DOHH2 (cell line): ENCODE measurements at regions not wholly inside any gene's neighbourhood (a gene's known extent, or its start where the extent isn't known, plus 50 kb on each side); places are given as distances from the start of the nearest gene placed in this dataset.

Experiments
- H3F3A ChIP-seq: fragments of 200-600 bp; sonication (generic), shearing (Covaris generic); 2 replicates; pipeline ENCODE4 v1.6.0; 2016; ENCODE audit warnings: antibody characterized with exemption, mild to moderate bottlenecking; ENCODE audit not compliant: control insufficient read depth, insufficient read depth
- H3K27ac ChIP-seq: fragments of 200-600 bp; sonication (generic); 2 replicates; pipeline ENCODE4 v1.5.1; 2014; ENCODE audit warnings: low read depth, mild to moderate bottlenecking, low read length, moderate library complexity
- H3K27me3 ChIP-seq: fragments of 200-600 bp; sonication (generic); 2 replicates; pipeline ENCODE4 v1.6.1; 2014; ENCODE audit warnings: mild to moderate bottlenecking, low read length, mixed read lengths; ENCODE audit not compliant: control insufficient read depth
- H3K36me3 ChIP-seq: fragments of 200-600 bp; sonication (generic); 2 replicates; pipeline ENCODE4 v1.6.1; 2014; ENCODE audit warnings: mild to moderate bottlenecking, low read length, moderate library complexity, mixed read lengths; ENCODE audit not compliant: control insufficient read depth
- H3K4me1 ChIP-seq: fragments of 200-600 bp; sonication (generic); 2 replicates; pipeline ENCODE4 v1.6.1; 2014; ENCODE audit warnings: mild to moderate bottlenecking, low read length, mixed read lengths; ENCODE audit not compliant: control insufficient read depth
- H3K4me2 ChIP-seq: fragments of 200-600 bp; sonication (generic); 2 replicates; pipeline ENCODE4 v1.6.0; 2014; ENCODE audit warnings: mild to moderate bottlenecking, low read length, moderate library complexity
- H3K4me3 ChIP-seq: fragments of 200-600 bp; sonication (generic); 2 replicates; pipeline ENCODE4 v1.5.1; 2014; ENCODE audit warnings: mild to moderate bottlenecking, low read length, mixed read lengths
- H3K79me2 ChIP-seq: fragments of 200-600 bp; sonication (generic); 2 replicates; pipeline ENCODE4 v1.6.1; 2014; ENCODE audit warnings: mild to moderate bottlenecking, low read length, mixed read lengths; ENCODE audit not compliant: control insufficient read depth
- H3K9me2 ChIP-seq: fragments of 200-600 bp; sonication (generic); replicated peaks from 2 replicates; pipeline ENCODE4 v1.6.1; 2014; ENCODE audit warnings: mild to moderate bottlenecking, low read length, mixed read lengths; ENCODE audit not compliant: control insufficient read depth
- H3K9me3 ChIP-seq: fragments of 200-600 bp; sonication (generic); 2 replicates; pipeline ENCODE4 v1.6.1; 2014; ENCODE audit warnings: antibody characterized with exemption, low read length, mixed read lengths; ENCODE audit not compliant: control insufficient read depth, insufficient read depth
- H4K20me1 ChIP-seq: fragments of 200-600 bp; sonication (generic); 2 replicates; pipeline ENCODE4 v1.6.0; 2014; ENCODE audit warnings: low read depth, mild to moderate bottlenecking, antibody characterized with exemption, low read length, moderate library complexity; ENCODE audit not compliant: control insufficient read depth, insufficient read depth
- EZH2phosphoT487 ChIP-seq: fragments of 200-600 bp; sonication (generic); IDR thresholded peaks from 2 replicates; pipeline ENCODE4 v1.6.1; 2017; ENCODE audit warnings: borderline replicate concordance, mild to moderate bottlenecking, antibody characterized with exemption, low read length, moderate library complexity, mixed read lengths
- TF ChIP-seq, protein P1 (sequence below): fragments of 200-600 bp; sonication (generic); IDR thresholded peaks from one replicate; pipeline ENCODE4 v1.5.1; 2014; ENCODE audit warnings: antibody characterized with exemption, mild to moderate bottlenecking, low read depth, low read length; ENCODE audit not compliant: poor library complexity, severe bottlenecking

DNA sequence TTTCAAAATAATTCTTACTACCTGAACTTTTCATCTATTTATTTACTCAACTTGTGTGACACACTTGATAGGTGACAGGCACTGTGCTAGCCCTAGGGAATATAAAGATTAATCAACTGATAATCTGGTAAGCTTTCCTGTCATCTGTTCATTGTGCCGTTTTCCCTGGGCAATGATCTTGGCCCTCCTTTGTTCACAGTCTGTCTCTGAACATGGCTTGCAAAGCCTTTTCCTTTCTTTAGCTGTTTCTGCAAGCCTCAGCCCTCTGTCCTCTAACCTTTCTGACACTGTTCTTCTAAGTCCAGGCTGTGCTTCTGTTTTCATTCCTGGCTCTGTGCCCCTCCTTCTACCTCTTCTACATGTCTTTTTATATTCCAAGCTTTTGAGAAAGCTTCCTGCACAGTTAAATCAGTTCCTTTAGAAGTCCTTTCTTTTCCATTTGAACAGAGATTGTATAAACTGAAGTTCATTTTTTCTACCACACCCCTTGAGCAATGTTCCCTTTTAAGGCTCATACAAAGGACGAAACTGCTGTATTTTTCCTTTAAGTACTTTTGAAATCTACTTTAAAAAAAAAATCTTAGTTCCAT is 803.0 kb upstream of the ZNF608 start:
- H3K9me3 ChIP-seq = no peaks in the 10 kb centered on the region
- no peaks in the 10 kb centered on the region for H4K20me1 ChIP-seq
- H3F3A ChIP-seq = no peaks in the 10 kb centered on the region
- no peak overlapping the region for H3K4me2 ChIP-seq
- no peaks in the 10 kb centered on the region for H3K4me1 ChIP-seq
- no peak overlapping the region for H3K4me3 ChIP-seq
- no peaks in the 10 kb centered on the region for H3K27me3 ChIP-seq
- TF ChIP-seq, protein P1, sequence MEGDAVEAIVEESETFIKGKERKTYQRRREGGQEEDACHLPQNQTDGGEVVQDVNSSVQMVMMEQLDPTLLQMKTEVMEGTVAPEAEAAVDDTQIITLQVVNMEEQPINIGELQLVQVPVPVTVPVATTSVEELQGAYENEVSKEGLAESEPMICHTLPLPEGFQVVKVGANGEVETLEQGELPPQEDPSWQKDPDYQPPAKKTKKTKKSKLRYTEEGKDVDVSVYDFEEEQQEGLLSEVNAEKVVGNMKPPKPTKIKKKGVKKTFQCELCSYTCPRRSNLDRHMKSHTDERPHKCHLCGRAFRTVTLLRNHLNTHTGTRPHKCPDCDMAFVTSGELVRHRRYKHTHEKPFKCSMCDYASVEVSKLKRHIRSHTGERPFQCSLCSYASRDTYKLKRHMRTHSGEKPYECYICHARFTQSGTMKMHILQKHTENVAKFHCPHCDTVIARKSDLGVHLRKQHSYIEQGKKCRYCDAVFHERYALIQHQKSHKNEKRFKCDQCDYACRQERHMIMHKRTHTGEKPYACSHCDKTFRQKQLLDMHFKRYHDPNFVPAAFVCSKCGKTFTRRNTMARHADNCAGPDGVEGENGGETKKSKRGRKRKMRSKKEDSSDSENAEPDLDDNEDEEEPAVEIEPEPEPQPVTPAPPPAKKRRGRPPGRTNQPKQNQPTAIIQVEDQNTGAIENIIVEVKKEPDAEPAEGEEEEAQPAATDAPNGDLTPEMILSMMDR = no peak
- no peaks in the 10 kb centered on the region for H3K9me2 ChIP-seq
- H3K36me3 ChIP-seq = no peaks in the 10 kb centered on the region
- H3K27ac ChIP-seq = no peak overlapping the region
- no peaks in the 10 kb centered on the region for H3K79me2 ChIP-seq

DNA sequence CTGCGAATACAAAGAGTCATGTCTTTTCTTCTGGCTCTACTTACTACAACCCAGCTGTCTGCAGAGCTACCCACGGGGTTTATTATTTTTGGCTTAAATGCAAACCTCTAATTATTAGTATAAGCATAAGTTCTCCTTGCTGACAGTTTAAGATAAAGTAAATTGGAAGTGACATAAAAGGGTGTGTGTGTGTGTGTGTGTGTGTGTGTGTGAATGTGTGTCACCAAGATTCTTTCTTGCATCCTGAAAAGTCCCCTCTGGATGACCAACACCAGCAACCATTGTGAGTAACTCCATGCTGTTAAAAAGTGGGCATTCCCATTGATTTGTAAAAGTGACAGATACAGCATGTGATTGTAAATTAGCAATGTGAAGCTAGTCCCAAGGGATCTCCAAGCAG is 803.8 kb upstream of the ZNF608 start:
- Histone ChIP-seq H3F3A (no peaks in the 10 kb centered on the region), H3K9me3 (no peaks in the 10 kb centered on the region), H3K27ac (no peak overlapping the region), H3K79me2 (no peaks in the 10 kb centered on the region), H3K27me3 (no peaks in the 10 kb centered on the region), H3K9me2 (no peaks in the 10 kb centered on the region), H3K4me1 (no peaks in the 10 kb centered on the region), H4K20me1 (no peaks in the 10 kb centered on the region), H3K36me3 (no peaks in the 10 kb centered on the region), H3K4me3 (no peak overlapping the region), H3K4me2 (no peak overlapping the region)
- TF ChIP-seq, protein P1 = no peak
- no peak for TF ChIP-seq EZH2phosphoT487

DNA sequence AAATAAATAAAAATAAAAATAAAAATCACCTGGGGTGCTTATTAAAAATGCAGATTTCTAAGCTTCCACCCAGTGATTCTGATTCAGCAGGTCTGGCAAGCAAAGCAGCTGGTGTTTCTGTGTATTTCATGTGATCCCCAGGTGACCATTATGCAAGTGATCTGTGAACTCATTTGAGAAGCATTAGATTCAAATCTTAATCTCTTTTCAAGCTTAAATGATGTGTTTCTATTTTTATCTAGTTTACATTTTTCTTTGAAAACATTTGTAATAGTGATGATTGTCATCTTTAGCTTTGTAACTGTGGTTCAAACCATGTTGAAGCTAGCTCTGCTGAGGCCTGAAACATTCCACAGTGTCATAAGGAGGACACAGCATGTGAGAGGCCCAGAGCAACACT is 804.8 kb upstream of the ZNF608 start:
- Histone ChIP-seq H3K36me3 (no peaks in the 10 kb centered on the region), H3K4me3 (no peak overlapping the region), H3K4me2 (no peak overlapping the region), H3K9me3 (no peaks in the 10 kb centered on the region), H3K9me2 (no peaks in the 10 kb centered on the region), H4K20me1 (no peaks in the 10 kb centered on the region), H3F3A (no peaks in the 10 kb centered on the region), H3K4me1 (no peaks in the 10 kb centered on the region), H3K27me3 (no peaks in the 10 kb centered on the region), H3K27ac (no peak overlapping the region), H3K79me2 (no peaks in the 10 kb centered on the region)
- TF ChIP-seq, protein P1 = no peak
- no peak for TF ChIP-seq EZH2phosphoT487

DNA sequence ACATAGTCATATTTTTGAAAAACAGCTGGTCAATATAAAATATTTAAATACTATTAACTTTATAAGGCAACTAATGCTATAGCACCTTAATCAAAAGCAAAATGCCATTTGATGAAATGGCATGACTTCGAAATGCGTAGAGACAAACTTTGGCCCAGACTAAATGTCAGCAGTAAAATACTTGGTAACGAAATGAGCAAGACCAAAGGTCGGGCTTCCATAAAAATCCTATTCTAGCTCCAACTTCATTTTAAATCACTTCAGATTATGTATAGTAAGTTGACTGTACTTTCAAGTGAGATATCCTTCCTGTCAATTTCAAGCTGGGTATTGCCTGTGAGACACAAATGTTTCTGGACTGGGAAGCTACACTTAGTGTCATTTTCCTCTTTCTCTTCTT is 805.4 kb upstream of the ZNF608 start:
- no peak overlapping the region for H3K27ac ChIP-seq
- no peaks in the 10 kb centered on the region for H3K36me3 ChIP-seq
- no peak overlapping the region for H3K4me3 ChIP-seq
- TF ChIP-seq EZH2phosphoT487 = no peak
- TF ChIP-seq, protein P1 = no peak
- no peaks in the 10 kb centered on the region for H3K4me1 ChIP-seq
- no peak overlapping the region for H3K4me2 ChIP-seq
- no peaks in the 10 kb centered on the region for H3K79me2 ChIP-seq
- H3F3A ChIP-seq = no peaks in the 10 kb centered on the region
- H4K20me1 ChIP-seq = no peaks in the 10 kb centered on the region
- no peaks in the 10 kb centered on the region for H3K9me3 ChIP-seq
- no peaks in the 10 kb centered on the region for H3K27me3 ChIP-seq
- H3K9me2 ChIP-seq = no peaks in the 10 kb centered on the region
